ENCODE measurements at regions not wholly inside any gene's neighbourhood (a gene's known extent, or its start where the extent isn't known, plus 50 kb on each side); places are given as distances from the start of the nearest gene placed in this dataset.

DNA sequence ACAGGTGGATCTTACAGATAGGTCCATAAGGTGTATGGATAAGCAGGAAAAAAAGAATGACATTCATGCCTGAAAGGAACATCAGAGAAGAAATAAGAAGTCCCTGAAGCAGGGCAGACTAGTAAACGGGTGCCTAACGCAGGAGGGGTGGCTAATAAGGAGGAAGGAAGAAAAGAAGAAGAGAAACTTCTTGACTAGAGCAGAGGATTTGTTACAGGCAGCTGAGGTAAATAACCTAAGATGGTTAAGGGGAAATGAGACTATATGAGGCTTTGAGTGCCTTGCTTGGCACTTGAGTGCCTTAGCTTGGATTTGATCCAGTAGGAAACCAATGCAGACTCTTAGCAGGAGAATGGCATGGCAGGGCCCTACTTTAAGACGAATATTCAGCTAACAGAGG is 313.5 kb upstream of the PDE4D start:
- TF ChIP-seq, protein P1, sequence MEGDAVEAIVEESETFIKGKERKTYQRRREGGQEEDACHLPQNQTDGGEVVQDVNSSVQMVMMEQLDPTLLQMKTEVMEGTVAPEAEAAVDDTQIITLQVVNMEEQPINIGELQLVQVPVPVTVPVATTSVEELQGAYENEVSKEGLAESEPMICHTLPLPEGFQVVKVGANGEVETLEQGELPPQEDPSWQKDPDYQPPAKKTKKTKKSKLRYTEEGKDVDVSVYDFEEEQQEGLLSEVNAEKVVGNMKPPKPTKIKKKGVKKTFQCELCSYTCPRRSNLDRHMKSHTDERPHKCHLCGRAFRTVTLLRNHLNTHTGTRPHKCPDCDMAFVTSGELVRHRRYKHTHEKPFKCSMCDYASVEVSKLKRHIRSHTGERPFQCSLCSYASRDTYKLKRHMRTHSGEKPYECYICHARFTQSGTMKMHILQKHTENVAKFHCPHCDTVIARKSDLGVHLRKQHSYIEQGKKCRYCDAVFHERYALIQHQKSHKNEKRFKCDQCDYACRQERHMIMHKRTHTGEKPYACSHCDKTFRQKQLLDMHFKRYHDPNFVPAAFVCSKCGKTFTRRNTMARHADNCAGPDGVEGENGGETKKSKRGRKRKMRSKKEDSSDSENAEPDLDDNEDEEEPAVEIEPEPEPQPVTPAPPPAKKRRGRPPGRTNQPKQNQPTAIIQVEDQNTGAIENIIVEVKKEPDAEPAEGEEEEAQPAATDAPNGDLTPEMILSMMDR (IDR thresholded peaks at IDR 0.05 in 8 of 11, conservative IDR thresholded peaks at IDR 0.05 in 3 of 11): no peak
- TF ChIP-seq POLR2A (IDR thresholded peaks at IDR 0.05): no peak
- TF ChIP-seq POLR2AphosphoS5 (IDR thresholded peaks at IDR 0.05): no peak

All from spleen (tissue), 7 donors.